Islet precursor cell (in vitro differentiated cells): ENCODE measurements at regions not wholly inside any gene's neighbourhood (a gene's known extent, or its start where the extent isn't known, plus 50 kb on each side); places are given as distances from the start of the nearest gene placed in this dataset.
"Not testable (repeated sequence)": the region's sequence is repeated elsewhere in the genome, so short reads cannot be mapped to it uniquely, and the experiment has no call there.

Source experiments
- DNase-seq: peaks from one replicate; pipeline ENCODE4 v3.0.0-alpha.2; 2018

GRCh38 chr15:57767481-57767880 is 61.0 kb downstream of the POLR2M start:
- no peak for DNase-seq

DNA sequence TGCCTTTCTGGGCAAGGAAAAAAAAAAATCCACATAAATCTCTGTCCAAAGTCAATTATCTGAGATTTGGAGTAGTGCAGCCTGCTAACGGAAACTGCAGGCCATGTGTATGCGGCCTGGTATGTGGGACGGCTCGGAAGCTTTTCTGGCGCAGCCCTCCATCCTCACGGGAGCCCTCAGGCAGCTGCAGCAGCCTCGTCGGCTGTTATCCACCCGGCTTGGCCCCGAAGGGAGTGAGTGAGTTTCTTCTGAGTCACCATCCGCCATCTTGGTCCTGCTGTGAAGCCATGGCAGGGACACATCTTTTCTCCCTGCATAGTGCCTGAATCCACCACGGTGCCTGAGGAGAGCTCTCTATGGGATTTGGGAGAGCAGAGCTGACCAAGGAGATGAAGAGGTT is 62.8 kb downstream of the POLR2M start:
- DNase-seq = peak; percentile 60

GRCh38 chr15:57770495-57770894 is 64.0 kb downstream of the POLR2M start:
- DNase-seq = no peak

- DNase-seq = no peak
Observed at GRCh38 chr15:57772223-57772957, 65.9 kb downstream of the POLR2M start.

DNA sequence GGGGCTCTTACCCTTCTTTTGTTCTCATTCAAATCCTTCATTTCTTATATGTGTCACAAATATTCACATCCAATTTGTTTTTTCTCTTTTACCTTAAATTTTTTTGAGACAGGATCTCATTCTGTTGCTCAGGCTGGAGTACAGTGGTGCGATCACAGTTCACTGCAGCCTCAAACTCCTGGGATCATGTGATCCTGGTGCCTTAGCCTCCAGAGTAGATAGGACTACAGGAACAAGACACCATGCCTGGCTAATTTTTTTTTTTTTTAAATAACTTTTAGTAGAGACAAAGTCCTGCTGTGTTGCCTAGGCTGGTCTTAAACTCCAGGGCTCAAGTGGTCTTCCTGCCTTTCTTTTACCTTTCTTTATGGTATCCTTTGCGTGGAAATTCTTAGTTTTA is 66.5 kb downstream of the POLR2M start:
- DNase-seq = no peak

- no peak for DNase-seq
Observed at GRCh38 chr15:57777003-57777402, 70.5 kb downstream of the POLR2M start.

- no peak for DNase-seq
Observed at GRCh38 chr15:57780471-57780870, 74.0 kb downstream of the POLR2M start.

DNA sequence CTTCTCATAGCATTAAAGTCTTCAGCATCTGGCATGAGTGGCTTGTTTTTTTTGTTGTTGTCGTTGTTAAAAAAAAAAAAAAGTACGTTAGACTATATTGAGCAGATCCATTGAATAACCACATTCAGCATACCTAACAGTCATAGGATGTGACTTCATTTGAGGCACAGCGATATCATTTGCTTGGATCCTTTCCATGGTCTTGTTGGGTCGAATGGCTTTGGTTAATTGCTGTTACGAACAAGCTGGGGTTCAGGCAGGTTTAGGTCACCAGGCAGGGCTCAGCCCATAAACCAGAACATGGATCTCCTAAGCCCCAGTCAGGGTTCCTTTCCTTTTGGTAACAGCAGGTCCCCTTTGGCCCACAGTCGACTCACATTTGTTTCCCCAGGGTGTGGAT is 76.2 kb downstream of the POLR2M start:
- no peak for DNase-seq

GRCh38 chr15:57784081-57784511 is 77.6 kb downstream of the POLR2M start:
- no peak for DNase-seq

DNA sequence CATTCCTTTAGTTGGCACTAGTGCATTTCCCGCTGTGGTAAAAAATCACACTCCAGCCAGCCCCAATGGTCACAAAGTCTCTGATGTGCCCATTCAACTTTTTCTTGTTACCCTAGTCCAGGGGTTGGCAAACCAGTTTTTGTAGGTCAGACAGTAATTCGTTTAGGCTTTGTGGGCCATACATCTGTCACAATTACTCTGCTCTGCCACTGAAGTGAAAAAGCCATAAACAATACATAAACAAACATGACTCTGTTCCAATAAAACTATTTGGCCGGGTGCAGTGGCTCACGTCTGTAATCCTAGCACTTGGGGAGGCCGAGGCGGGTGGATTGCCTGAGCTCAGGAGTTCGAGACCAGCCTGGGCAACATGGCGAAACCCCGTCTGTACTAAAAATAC is 78.5 kb downstream of the POLR2M start:
- DNase-seq = no peak

DNA sequence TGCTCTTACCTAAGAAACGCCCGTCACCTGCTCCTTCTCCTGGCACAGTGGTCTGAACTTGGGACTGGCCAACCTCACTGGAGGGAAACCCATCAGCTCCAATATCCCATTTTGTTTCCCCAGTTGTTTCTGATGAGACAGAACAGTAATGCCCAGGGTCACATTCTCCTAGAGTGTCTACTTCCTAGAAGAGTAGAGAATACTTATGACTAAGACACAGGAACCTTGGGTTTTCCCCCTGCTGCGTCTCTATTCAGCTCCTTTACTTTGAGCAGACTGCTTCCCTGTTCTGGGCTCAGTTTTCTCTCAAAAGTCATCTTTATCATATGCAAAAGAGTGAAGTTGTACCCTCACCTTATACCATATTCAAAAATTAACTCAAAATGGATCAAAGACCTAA is 79.4 kb downstream of the POLR2M start:
- no peak for DNase-seq

DNA sequence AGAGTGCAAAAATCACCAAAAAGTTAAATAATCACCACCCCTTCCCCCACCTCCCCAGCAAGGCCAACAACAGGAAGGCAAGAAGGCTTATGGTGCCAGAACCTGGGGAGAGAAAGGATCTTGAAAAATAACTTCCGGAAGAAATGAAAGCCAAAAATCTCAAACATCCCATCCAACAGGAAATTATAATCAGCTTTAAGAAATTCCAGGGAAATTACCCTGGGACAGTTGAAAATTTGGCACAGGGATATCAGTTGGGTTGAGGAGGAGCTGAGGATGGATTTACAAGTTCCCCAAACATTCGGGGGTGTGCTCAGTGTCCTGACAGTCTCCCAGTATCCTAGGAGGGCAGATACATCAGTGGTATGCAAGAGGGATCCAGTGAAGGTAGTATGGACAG is 82.7 kb downstream of the POLR2M start:
- DNase-seq = no peak

DNA sequence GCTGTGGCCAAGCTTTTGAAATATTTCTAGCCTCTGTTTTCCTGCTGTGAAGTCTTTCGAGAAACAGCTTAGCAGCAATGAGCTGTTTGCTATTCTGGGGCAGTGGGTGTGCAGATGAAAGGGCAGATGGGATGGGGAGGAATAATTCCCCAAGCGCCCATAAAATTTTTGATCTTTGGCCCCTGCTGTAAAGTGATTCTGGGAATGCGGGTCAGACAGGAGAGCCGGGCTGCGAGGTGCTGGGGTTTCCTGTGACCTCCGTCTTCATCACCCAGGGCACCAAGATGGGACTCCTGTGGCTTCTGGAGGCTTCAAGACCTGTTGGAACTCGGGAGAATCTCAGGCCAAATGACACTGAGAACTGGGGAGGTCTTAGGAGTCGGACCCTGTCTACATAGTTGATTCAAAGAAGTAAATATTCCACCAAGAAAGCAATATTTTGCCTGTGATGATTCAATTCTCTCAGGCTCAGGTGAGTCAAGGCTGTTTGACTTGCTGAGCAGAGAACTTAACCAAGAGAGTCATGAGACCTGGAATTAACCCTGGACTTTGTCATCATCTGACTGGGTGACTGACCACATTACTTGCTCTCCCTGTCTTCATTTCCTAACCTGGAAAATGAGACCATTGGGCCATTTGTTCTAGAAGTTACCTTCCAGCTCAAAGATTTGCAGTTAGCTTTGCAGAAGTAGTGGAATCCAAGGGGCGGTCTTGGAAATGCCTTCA is 86.4 kb downstream of the POLR2M start:
- DNase-seq = no peak

DNA sequence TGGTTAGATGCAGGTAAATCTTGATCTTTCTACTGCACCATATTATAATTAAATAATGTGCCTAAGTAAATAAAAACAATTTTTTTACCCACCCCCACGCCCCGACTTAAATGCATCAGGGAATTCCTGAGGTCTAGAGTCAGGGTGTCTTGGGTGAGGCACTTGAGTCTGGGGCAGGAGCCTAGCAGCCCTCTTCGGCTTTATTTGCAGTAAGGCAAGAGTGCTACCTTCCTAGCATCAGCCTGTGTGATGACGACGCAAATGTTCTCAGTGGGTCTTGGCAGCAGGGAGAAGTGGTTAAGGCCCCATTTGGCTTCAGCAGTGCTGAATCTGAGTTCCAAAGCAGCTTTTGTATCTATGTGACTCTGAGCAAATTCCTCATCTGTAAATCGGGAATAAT is 88.7 kb downstream of the POLR2M start:
- no peak for DNase-seq

- DNase-seq = no peak
Observed at GRCh38 chr15:57796146-57796545, 89.6 kb downstream of the POLR2M start.

DNA sequence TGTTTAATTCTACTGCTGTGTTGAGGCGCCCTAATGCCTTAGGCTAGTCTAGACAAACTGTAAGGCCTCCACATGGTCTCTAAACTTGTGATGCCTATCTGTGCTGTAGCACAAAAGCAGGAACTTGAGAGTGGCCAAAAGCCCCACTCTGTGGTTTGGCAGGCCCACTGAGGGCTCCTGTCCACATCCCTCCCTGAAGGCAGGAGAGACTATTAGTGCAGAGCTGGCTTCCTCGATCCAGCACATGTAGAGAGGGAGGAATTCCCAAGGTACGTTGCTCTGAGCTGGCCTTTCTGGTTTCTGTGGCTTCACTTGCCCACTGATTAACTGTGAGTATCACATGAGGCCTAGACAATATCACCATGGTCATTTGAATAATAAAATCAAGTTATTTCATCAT is 90.6 kb downstream of the POLR2M start:
- no peak for DNase-seq

DNA sequence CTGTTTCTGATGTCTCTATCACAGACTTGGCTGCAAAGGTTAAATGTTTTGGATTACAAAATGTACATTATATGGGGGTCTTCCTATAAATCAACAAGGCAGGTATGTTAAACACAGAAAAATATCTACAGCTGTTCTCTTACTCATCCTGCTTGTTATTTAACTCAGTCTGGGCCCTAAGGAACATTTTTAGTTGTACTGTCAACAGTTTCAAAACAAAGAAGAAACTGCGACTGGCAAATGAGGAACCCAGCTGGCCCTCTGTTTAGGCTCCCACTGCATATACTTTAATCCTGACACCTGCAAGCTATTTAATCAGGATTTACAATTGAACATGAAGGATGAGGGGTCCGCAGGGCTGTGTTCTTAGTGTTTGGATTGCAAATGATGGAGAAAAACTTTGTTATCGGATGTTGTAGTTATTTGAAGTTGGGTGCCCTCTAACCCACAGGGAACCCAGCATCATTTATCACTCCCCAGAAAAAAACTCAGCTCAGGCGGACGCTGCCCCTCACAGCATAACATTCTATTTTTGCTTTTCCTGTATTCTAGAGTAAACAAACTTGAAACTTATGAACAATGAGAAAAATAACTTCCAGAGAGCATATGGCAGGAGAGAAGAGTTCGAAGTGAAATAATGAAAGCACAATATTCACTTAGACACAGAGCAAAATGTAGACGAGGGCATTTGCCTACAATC is 91.2 kb downstream of the POLR2M start:
- no peak for DNase-seq

- no peak for DNase-seq
Observed at GRCh38 chr15:57806003-57806402, 99.5 kb downstream of the POLR2M start.

GRCh38 chr15:57809285-57809684 is 102.8 kb downstream of the POLR2M start:
- DNase-seq = not testable (repeated sequence)

- no peak for DNase-seq
Observed at GRCh38 chr15:57816599-57816998, 110.1 kb downstream of the POLR2M start.

DNA sequence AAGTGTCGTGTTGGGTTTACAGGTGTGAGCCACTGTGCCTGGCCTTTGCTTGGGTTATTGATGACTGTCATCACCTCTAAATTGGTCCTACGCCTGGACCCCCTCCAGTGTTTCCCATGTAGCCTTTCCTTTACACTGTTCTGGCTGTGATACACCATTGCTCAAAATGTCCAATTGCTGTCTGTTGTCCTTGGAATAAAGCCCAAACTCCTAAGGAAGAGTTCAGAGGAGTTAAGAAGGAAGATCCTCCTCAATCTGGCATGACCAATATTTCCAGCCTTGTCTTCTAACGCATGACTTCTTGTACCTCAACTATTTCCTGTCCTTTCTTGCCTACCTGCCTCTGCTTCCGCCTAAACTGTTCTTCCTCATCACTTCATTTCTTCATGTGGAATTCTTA is 113.1 kb downstream of the POLR2M start:
- no peak for DNase-seq

DNA sequence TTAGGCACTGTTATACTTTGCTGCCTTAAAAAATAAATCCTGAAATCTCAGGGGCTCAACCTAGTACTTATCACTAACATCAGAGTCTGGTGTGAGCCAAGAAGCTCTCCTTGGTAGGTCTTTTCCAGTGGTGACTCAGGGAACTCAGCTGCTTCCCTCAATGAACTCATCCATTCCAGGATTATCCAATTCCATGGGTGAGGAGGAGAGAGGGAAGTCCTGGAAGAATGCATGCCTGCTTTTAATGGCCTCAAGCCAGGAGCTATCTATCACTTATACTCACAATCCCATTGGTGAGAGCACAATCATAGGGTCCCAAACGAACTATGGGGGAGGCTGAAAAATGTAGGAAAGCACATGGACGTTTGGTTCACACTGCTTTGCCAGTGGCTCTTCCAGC is 113.6 kb downstream of the POLR2M start:
- no peak for DNase-seq

DNA sequence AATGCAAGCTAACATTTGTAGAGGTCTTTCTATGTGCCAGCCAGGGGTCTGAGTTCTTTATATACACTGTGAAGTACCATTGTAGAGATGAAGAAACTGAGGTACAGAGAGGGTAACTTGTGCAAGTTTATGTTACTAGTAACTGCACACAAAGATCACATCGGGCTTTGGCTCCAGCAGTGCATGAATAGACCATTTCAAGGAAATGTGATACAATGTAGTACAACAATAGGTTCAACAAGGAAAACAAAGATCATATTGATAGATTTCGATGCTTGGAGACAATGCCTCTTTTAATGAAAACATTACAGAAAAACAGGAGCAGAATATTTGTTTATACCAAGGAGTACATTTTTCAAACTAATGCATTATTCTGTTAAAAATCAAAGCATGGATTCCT is 115.3 kb downstream of the POLR2M start:
- DNase-seq = no peak

DNA sequence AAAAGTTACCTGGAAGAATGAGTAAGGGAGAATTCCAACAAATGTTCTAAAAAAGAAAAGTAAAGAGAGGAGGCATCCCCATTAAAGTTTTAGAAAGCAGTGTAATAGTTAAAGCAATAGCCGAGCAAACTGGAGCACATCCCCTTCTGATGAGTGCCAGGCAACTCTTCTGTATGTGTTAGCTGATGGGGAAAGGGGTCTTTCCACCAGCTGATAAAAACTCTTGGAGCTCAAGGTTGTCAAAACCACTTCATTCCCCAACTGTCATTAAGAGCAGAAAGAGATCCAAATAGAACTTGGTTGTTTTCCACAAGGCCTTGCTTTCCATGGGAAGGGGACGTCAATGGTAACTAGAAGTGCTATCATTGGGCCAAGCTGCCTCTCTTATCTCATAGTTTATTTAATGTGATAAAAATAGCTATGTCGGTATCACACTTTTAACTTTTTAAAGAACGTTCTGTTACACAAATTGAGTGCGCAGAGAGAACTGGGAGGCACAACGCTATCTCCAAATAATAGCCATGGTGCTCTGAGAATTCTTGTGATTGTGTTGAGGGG is 116.9 kb downstream of the POLR2M start:
- DNase-seq = no peak
